ENCODE measurements at regions not wholly inside any gene's neighbourhood (a gene's known extent, or its start where the extent isn't known, plus 50 kb on each side); places are given as distances from the start of the nearest gene placed in this dataset.

DNA sequence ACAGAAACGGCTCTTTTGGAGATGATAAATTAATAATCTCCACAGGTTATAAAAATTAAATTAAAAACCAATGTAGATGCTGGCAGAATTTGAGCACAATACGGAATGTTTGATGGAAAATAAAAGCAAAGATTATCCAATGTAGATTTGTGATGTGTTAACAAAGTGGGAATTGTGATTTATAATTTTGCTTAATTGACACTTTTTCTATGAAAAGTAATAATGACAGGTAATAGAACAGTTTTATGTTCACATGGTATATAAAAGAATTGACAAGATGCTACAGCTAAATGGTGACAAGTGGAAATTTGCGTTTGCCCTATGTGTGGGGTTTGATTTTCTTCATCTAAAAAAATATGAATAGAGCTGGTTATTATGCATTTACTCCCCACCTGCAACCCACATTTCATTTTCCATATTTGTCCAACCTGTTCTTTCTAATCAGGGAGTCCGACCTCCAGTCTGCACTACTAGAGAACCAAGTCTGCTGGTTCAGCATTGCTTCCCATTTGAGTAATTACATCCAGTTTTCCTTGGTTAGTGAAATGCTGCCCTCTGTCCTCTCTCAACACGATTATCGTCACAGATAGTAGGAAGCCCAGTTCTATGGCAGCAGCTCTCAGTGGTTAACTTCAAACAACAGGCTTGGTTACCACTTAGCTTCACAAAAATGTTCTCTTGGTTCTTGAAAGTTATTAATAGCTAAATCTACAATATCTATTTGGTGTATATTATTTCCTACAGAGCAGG lies 61.4 kb upstream of the SLITRK1 start:
- DNase-seq (ENCODE audit: low read depth, low spot score): no peak
- H3K27me3 ChIP-seq (ENCODE audit: control insufficient read depth, insufficient read depth, low read length): no peaks in the 10 kb centered on the region
- ChIA-PET POLR2A (no interaction called here), CTCF (no interaction called here)
- H3K9me3 ChIP-seq (ENCODE audit: control insufficient read depth, insufficient read depth, low read length): no peaks in the 10 kb centered on the region
- TF ChIP-seq, protein P1, sequence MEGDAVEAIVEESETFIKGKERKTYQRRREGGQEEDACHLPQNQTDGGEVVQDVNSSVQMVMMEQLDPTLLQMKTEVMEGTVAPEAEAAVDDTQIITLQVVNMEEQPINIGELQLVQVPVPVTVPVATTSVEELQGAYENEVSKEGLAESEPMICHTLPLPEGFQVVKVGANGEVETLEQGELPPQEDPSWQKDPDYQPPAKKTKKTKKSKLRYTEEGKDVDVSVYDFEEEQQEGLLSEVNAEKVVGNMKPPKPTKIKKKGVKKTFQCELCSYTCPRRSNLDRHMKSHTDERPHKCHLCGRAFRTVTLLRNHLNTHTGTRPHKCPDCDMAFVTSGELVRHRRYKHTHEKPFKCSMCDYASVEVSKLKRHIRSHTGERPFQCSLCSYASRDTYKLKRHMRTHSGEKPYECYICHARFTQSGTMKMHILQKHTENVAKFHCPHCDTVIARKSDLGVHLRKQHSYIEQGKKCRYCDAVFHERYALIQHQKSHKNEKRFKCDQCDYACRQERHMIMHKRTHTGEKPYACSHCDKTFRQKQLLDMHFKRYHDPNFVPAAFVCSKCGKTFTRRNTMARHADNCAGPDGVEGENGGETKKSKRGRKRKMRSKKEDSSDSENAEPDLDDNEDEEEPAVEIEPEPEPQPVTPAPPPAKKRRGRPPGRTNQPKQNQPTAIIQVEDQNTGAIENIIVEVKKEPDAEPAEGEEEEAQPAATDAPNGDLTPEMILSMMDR (IDR thresholded peaks at IDR 0.05; ENCODE audit: low read depth, low read length): no peak
- no peak overlapping the region for H3K27ac ChIP-seq (ENCODE audit: low read depth, low read length)
- no peak overlapping the region for H3K4me3 ChIP-seq (ENCODE audit: low read depth, low read length)

DNA sequence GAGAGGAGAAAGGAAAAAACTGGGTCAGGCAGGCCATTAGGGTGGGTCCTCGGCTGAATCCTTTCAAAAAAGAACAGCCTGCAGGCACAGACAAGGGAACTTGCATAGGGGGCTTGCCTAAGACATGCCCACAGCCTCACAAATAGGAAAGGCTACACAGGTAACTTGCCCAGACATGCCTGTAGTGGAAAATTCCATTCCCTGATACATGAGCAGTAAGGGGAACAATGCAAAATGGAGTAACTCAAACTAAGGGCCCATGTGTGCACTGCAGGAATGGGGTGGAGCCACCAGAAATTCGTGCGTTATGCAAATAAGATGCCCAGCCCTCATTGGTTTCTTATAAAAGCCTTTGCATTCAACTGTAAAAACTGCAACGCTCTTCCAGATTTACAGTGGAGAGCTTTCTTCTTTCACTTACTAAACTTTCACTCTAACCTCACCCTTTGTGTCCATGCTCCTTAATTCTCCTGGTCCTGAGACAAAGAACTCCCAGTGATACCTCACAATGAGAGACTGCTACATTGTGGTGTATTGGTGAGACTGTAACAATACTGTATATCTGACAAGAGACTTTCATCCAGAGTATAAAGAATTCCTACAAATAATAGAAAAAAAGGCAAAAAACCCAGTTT lies 59.5 kb upstream of the SLITRK1 start:
- DNase-seq (ENCODE audit: low read depth, low spot score): no peak

DNA sequence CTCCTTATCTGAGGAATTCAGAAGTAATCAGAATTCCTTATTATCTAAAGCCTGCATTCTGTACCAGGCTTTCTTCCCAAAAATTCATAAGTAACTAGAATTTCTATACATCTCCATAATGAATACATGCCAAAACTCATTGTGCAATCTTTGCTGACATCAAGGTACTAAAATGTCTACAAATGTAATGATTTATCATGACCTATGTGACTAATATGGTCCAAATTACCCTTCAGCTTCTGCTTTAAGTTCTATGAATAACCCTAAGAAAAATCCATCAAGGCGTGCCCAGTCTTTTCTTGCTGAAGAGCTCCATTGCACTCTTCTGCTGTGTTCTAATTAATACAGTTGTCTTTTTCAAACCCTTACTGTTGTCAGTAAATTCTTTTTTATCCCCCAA lies 58.5 kb upstream of the SLITRK1 start:
- no peak overlapping the region for H3K4me3 ChIP-seq (ENCODE audit: low read depth, low read length)
- no peak for DNase-seq (ENCODE audit: low read depth, low spot score)
- no peaks in the 10 kb centered on the region for H3K27me3 ChIP-seq (ENCODE audit: control insufficient read depth, insufficient read depth, low read length)
- ChIA-PET POLR2A (no interaction called here), CTCF (no interaction called here)
- TF ChIP-seq, protein P1 (IDR thresholded peaks at IDR 0.05; ENCODE audit: low read depth, low read length): no peak
- H3K9me3 ChIP-seq (ENCODE audit: control insufficient read depth, insufficient read depth, low read length): no peaks in the 10 kb centered on the region
- H3K27ac ChIP-seq (ENCODE audit: low read depth, low read length): no peak overlapping the region

More for the DNA sequence above, 59.5 kb upstream of the SLITRK1 start:
- CTCF ChIA-PET: no interaction called here
- Histone ChIP-seq H3K27me3 (ENCODE audit: control insufficient read depth, insufficient read depth, low read length) (no peaks in the 10 kb centered on the region), H3K4me3 (ENCODE audit: low read depth, low read length) (no peak overlapping the region), H3K27ac (ENCODE audit: low read depth, low read length) (no peak overlapping the region), H3K9me3 (ENCODE audit: control insufficient read depth, insufficient read depth, low read length) (no peaks in the 10 kb centered on the region)
- POLR2A ChIA-PET: no interaction called here
- TF ChIP-seq, protein P1 (IDR thresholded peaks at IDR 0.05; ENCODE audit: low read depth, low read length): no peak

DNA sequence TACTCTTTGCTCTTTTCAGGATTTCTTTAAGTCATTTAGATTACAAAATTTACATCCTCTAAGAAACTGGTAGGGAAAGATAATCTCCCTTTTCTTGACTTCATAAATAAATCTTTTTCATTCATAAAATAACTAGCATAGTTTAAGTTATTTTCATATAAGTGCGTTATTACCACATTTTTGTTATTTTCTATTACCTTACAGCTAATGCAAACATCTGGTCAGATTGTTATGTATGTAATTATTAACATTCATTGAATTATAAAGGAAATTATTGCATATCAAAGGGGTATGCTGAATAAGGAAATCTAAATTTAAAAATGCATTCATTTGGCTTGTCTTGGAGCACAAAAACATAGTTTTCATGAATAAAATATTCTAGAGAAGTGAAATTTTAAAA lies 55.3 kb upstream of the SLITRK1 start:
- no peak overlapping the region for H3K27ac ChIP-seq (ENCODE audit: low read depth, low read length)
- H3K4me3 ChIP-seq (ENCODE audit: low read depth, low read length): no peak overlapping the region
- no peaks in the 10 kb centered on the region for H3K9me3 ChIP-seq (ENCODE audit: control insufficient read depth, insufficient read depth, low read length)
- ChIA-PET POLR2A (no interaction called here), CTCF (no interaction called here)
- no peak for DNase-seq (ENCODE audit: low read depth, low spot score)
- TF ChIP-seq, protein P1 (IDR thresholded peaks at IDR 0.05; ENCODE audit: low read depth, low read length): no peak
- no peaks in the 10 kb centered on the region for H3K27me3 ChIP-seq (ENCODE audit: control insufficient read depth, insufficient read depth, low read length)

DNA sequence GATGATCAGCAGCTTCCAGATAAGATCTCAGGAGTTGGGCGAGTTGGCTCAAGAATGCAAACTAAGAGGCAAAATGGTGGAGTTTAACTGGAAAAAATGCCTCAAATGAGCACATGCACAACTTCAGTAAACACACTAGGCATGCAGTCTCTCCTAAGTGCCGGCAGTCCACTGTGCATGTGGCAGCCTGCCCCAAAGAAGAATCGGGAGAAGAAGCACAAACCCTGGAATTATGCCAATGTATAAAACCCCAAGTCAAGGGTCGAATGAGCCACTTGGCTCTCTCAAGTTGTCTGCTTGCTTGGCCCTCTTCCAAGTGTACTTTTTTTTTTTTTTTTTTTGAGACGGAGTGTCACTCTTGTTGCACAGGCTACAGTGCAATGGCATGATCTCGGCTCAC lies 53.3 kb upstream of the SLITRK1 start:
- TF ChIP-seq, protein P1 (IDR thresholded peaks at IDR 0.05; ENCODE audit: low read depth, low read length): no peak
- ChIA-PET CTCF (no interaction called here), POLR2A (no interaction called here)
- Histone ChIP-seq H3K27me3 (ENCODE audit: control insufficient read depth, insufficient read depth, low read length) (no peaks in the 10 kb centered on the region), H3K4me3 (ENCODE audit: low read depth, low read length) (no peak overlapping the region), H3K27ac (ENCODE audit: low read depth, low read length) (no peak overlapping the region), H3K9me3 (ENCODE audit: control insufficient read depth, insufficient read depth, low read length) (no peaks in the 10 kb centered on the region)
- DNase-seq (ENCODE audit: low read depth, low spot score): no peak
